Suprapubic skin (tissue), 4 donors: ENCODE measurements at regions not wholly inside any gene's neighbourhood (a gene's known extent, or its start where the extent isn't known, plus 50 kb on each side); places are given as distances from the start of the nearest gene placed in this dataset.

Source experiments
- POLR2A ChIP-seq, 2 donors: fragments of 450-650 bp; IDR thresholded peaks; one replicate each; pipeline ENCODE4 v1.6.1; 2017; ENCODE audit warnings: antibody characterized with exemption in 2 of 2, mild to moderate bottlenecking in 2 of 2, moderate library complexity in 2 of 2
- POLR2AphosphoS5 ChIP-seq, 3 donors: sonication (generic); formaldehyde crosslinking; IDR thresholded peaks; one replicate each; pipeline ENCODE4 v1.6.1; 2017; ENCODE audit warnings: antibody characterized with exemption in 3 of 3

DNA sequence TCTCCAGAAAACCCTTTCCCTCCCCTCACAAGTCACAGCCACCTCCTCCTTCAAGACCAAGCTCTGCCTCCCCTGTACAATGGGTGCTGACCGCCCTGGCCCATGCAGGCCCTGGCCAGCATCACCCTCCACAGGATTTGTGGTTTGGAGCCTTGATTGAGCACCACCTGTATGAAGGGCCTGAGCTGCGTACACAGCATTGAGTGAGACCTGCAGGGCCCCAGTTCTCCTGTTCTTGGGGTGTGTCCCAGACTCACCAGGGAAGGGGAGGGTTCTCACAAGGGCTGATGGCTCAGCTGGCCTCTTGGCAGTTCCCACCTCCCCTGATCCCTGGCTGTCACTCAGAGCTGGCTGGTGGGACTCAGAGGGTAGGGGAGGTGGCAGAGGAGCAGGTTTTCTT is 63.7 kb upstream of the IER5L start:
- TF ChIP-seq POLR2AphosphoS5 (IDR thresholded peaks at IDR 0.05) (no peak), POLR2A (IDR thresholded peaks at IDR 0.05) (no peak)
